Nephron (organoid): ENCODE measurements at regions not wholly inside any gene's neighbourhood (a gene's known extent, or its start where the extent isn't known, plus 50 kb on each side); places are given as distances from the start of the nearest gene placed in this dataset.

Experiments
- H3K27ac Mint-ChIP-seq, 3 experiments: 2 replicates each; pipeline ENCODE4 v1.8.0; 2020; ENCODE audit warnings: mixed read lengths in 3 of 3, mild to moderate bottlenecking in 2 of 3, moderate library complexity in 1 of 3
- H3K27me3 Mint-ChIP-seq: 2 replicates; pipeline ENCODE4 v1.8.0; 2021; ENCODE audit warnings: low read depth, mild to moderate bottlenecking, moderate library complexity, mixed read lengths
- H3K36me3 Mint-ChIP-seq: 2 replicates; pipeline ENCODE4 v1.8.0; 2020; ENCODE audit warnings: low read depth, mixed read lengths
- H3K4me1 Mint-ChIP-seq: 2 replicates; pipeline ENCODE4 v1.8.0; 2020; ENCODE audit warnings: mixed read lengths
- H3K4me3 Mint-ChIP-seq, 3 experiments: 2 replicates each; pipeline ENCODE4 v1.8.0; 2020; ENCODE audit warnings: mild to moderate bottlenecking in 3 of 3, mixed read lengths in 3 of 3, moderate library complexity in 2 of 3
- H3K9me3 Mint-ChIP-seq: 2 replicates; pipeline ENCODE4 v1.8.0; 2020; ENCODE audit warnings: mixed read lengths
- CTCF ChIP-seq, 3 experiments: fragments of 200-600 bp; sonication (generic); IDR thresholded peaks; one replicate each; pipeline ENCODE4 v1.5.0; 2021; ENCODE audit warnings: antibody characterized with exemption in 3 of 3; ENCODE audit not compliant: unreplicated experiment in 3 of 3

GRCh38 chrX:35728481-35728880, 69.7 kb upstream of the MAGEB16 start:
- no peak for TF ChIP-seq CTCF (IDR thresholded peaks at IDR 0.05; ENCODE audit: unreplicated experiment in 3 of 3)
- Mint-ChIP-seq H3K36me3 (no peaks in the 10 kb centered on the region), H3K9me3 (peaks cover 13% of the 10 kb centered on the region), H3K27ac (no peak overlapping the region), H3K4me1 (no peaks in the 10 kb centered on the region), H3K4me3 (no peak overlapping the region), H3K27me3 (no peaks in the 10 kb centered on the region)

- Mint-ChIP-seq H3K36me3 (no peaks in the 10 kb centered on the region), H3K4me3 (no peak overlapping the region), H3K4me1 (no peaks in the 10 kb centered on the region), H3K27me3 (no peaks in the 10 kb centered on the region), H3K9me3 (peaks cover 11% of the 10 kb centered on the region), H3K27ac (no peak overlapping the region)
- TF ChIP-seq CTCF (IDR thresholded peaks at IDR 0.05; ENCODE audit: unreplicated experiment in 3 of 3) = no peak
Measured at GRCh38 chrX:35733879-35734278, 64.3 kb upstream of the MAGEB16 start.

- H3K27ac Mint-ChIP-seq = no peak overlapping the region
- peaks cover 16% of the 10 kb centered on the region for H3K4me1 Mint-ChIP-seq
- H3K27me3 Mint-ChIP-seq = no peaks in the 10 kb centered on the region
- no peak for TF ChIP-seq CTCF (IDR thresholded peaks at IDR 0.05; ENCODE audit: unreplicated experiment in 3 of 3)
- no peaks in the 10 kb centered on the region for H3K9me3 Mint-ChIP-seq
- no peak overlapping the region for H3K4me3 Mint-ChIP-seq
- no peaks in the 10 kb centered on the region for H3K36me3 Mint-ChIP-seq
Measured at GRCh38 chrX:35741142-35741541, 57.0 kb upstream of the MAGEB16 start.

GRCh38 chrX:35743331-35743730, 54.8 kb upstream of the MAGEB16 start:
- no peaks in the 10 kb centered on the region for H3K27me3 Mint-ChIP-seq
- no peak for TF ChIP-seq CTCF (IDR thresholded peaks at IDR 0.05; ENCODE audit: unreplicated experiment in 3 of 3)
- H3K36me3 Mint-ChIP-seq = no peaks in the 10 kb centered on the region
- H3K4me3 Mint-ChIP-seq = no peak overlapping the region
- no peaks in the 10 kb centered on the region for H3K9me3 Mint-ChIP-seq
- peaks cover 16% of the 10 kb centered on the region for H3K4me1 Mint-ChIP-seq
- peak overlapping the region; percentile 56 to 91 (median 73) for H3K27ac Mint-ChIP-seq
